ENCODE measurements at regions not wholly inside any gene's neighbourhood (a gene's known extent, or its start where the extent isn't known, plus 50 kb on each side); places are given as distances from the start of the nearest gene placed in this dataset.

- no peak for TF ChIP-seq EZH2 (IDR thresholded peaks at IDR 0.05; ENCODE audit: low read length, missing control alignments)
- TF ChIP-seq, protein P1, sequence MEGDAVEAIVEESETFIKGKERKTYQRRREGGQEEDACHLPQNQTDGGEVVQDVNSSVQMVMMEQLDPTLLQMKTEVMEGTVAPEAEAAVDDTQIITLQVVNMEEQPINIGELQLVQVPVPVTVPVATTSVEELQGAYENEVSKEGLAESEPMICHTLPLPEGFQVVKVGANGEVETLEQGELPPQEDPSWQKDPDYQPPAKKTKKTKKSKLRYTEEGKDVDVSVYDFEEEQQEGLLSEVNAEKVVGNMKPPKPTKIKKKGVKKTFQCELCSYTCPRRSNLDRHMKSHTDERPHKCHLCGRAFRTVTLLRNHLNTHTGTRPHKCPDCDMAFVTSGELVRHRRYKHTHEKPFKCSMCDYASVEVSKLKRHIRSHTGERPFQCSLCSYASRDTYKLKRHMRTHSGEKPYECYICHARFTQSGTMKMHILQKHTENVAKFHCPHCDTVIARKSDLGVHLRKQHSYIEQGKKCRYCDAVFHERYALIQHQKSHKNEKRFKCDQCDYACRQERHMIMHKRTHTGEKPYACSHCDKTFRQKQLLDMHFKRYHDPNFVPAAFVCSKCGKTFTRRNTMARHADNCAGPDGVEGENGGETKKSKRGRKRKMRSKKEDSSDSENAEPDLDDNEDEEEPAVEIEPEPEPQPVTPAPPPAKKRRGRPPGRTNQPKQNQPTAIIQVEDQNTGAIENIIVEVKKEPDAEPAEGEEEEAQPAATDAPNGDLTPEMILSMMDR (conservative IDR thresholded peaks at IDR 0.05 in 1 of 2, IDR thresholded peaks at IDR 0.05 in 1 of 2; ENCODE audit: low read depth in 1 of 2, low read length in 2 of 2) = no peak
Observed at GRCh38 chr13:50419896-50420295, 404.7 kb downstream of the KCNRG start.

All from fibroblast of lung (primary cell).